Glutamatergic neuron (in vitro differentiated cells): ENCODE measurements at regions not wholly inside any gene's neighbourhood (a gene's known extent, or its start where the extent isn't known, plus 50 kb on each side); places are given as distances from the start of the nearest gene placed in this dataset.

Experiments
- DNase-seq: peaks from one replicate; pipeline ENCODE4 v3.0.0; 2022
- H3K27ac Mint-ChIP-seq: one replicate; pipeline ENCODE4 v1.8.0; 2020; ENCODE audit warnings: mild to moderate bottlenecking, mixed read lengths, inconsistent platforms; ENCODE audit not compliant: unreplicated experiment
- H3K27me3 Mint-ChIP-seq: one replicate; pipeline ENCODE4 v1.8.0; 2020; ENCODE audit warnings: mild to moderate bottlenecking, moderate library complexity, mixed read lengths, inconsistent platforms; ENCODE audit not compliant: unreplicated experiment
- H3K36me3 Mint-ChIP-seq: one replicate; pipeline ENCODE4 v1.8.0; 2020; ENCODE audit warnings: mild to moderate bottlenecking, mixed read lengths, inconsistent platforms; ENCODE audit not compliant: unreplicated experiment
- H3K4me1 Mint-ChIP-seq: one replicate; pipeline ENCODE4 v1.8.0; 2020; ENCODE audit warnings: mild to moderate bottlenecking, low read depth, mixed read lengths, inconsistent platforms; ENCODE audit not compliant: unreplicated experiment
- H3K4me3 Mint-ChIP-seq: one replicate; pipeline ENCODE4 v1.8.0; 2020; ENCODE audit warnings: mild to moderate bottlenecking, mixed read lengths, inconsistent platforms; ENCODE audit not compliant: unreplicated experiment
- H3K9me3 Mint-ChIP-seq: one replicate; pipeline ENCODE4 v1.8.0; 2020; ENCODE audit warnings: mild to moderate bottlenecking, moderate library complexity, mixed read lengths, inconsistent platforms; ENCODE audit not compliant: unreplicated experiment
- TF ChIP-seq, protein P1 (sequence below): fragments of 200-600 bp; sonication (generic); IDR thresholded peaks from one replicate; pipeline ENCODE4 v1.5.0; 2021; ENCODE audit not compliant: partially characterized antibody, unreplicated experiment

DNA sequence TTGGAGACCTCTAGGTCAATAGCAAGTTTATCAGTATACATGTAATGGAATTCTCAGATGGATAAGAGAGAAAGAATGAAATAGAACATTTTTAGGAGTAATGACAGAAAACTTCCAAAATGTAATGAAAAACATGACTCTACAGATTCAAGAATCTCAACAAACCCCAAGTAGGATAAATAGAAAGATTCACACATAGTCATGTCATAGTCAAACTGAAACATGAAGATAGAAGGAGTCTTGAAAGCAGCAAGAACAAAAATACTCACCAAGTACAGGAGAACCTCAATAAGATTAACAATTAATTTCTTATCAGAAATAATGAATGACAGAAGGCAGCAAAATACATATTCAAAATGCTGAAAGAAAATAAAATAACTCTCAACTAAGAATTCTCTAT, 164.5 kb downstream of the SPATA31D1 start:
- Mint-ChIP-seq H3K27me3 (peaks cover 2% of the 10 kb centered on the region), H3K4me3 (no peak overlapping the region), H3K4me1 (peaks cover 26% of the 10 kb centered on the region), H3K27ac (no peak overlapping the region), H3K36me3 (no peaks in the 10 kb centered on the region), H3K9me3 (no peaks in the 10 kb centered on the region)
- TF ChIP-seq, protein P1, sequence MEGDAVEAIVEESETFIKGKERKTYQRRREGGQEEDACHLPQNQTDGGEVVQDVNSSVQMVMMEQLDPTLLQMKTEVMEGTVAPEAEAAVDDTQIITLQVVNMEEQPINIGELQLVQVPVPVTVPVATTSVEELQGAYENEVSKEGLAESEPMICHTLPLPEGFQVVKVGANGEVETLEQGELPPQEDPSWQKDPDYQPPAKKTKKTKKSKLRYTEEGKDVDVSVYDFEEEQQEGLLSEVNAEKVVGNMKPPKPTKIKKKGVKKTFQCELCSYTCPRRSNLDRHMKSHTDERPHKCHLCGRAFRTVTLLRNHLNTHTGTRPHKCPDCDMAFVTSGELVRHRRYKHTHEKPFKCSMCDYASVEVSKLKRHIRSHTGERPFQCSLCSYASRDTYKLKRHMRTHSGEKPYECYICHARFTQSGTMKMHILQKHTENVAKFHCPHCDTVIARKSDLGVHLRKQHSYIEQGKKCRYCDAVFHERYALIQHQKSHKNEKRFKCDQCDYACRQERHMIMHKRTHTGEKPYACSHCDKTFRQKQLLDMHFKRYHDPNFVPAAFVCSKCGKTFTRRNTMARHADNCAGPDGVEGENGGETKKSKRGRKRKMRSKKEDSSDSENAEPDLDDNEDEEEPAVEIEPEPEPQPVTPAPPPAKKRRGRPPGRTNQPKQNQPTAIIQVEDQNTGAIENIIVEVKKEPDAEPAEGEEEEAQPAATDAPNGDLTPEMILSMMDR: no peak
- no peak for DNase-seq

GRCh38 chr9:82154573-82154972, 166.0 kb downstream of the SPATA31D1 start:
- Mint-ChIP-seq H3K27me3 (peaks cover 2% of the 10 kb centered on the region), H3K9me3 (no peaks in the 10 kb centered on the region), H3K4me1 (peaks cover 12% of the 10 kb centered on the region), H3K4me3 (no peak overlapping the region), H3K27ac (no peak overlapping the region), H3K36me3 (no peaks in the 10 kb centered on the region)
- TF ChIP-seq, protein P1: no peak
- DNase-seq: no peak

GRCh38 chr9:82161876-82162275, 173.3 kb downstream of the SPATA31D1 start:
- H3K4me3 Mint-ChIP-seq: no peak overlapping the region
- no peaks in the 10 kb centered on the region for H3K9me3 Mint-ChIP-seq
- TF ChIP-seq, protein P1: no peak
- no peak overlapping the region for H3K27ac Mint-ChIP-seq
- no peaks in the 10 kb centered on the region for H3K36me3 Mint-ChIP-seq
- DNase-seq: no peak
- H3K27me3 Mint-ChIP-seq: no peaks in the 10 kb centered on the region
- H3K4me1 Mint-ChIP-seq: no peaks in the 10 kb centered on the region

GRCh38 chr9:82164159-82164558, 175.6 kb downstream of the SPATA31D1 start:
- Mint-ChIP-seq H3K27me3 (no peaks in the 10 kb centered on the region), H3K27ac (no peak overlapping the region), H3K36me3 (no peaks in the 10 kb centered on the region), H3K4me1 (no peaks in the 10 kb centered on the region), H3K4me3 (no peak overlapping the region), H3K9me3 (no peaks in the 10 kb centered on the region)
- TF ChIP-seq, protein P1: no peak
- DNase-seq: no peak

- peaks cover 2% of the 10 kb centered on the region for H3K4me1 Mint-ChIP-seq
- no peak for DNase-seq
- H3K27ac Mint-ChIP-seq: no peak overlapping the region
- H3K9me3 Mint-ChIP-seq: no peaks in the 10 kb centered on the region
- TF ChIP-seq, protein P1: no peak
- no peaks in the 10 kb centered on the region for H3K36me3 Mint-ChIP-seq
- H3K4me3 Mint-ChIP-seq: no peak overlapping the region
- no peaks in the 10 kb centered on the region for H3K27me3 Mint-ChIP-seq
These were observed 178.7 kb downstream of the SPATA31D1 start for GRCh38 chr9:82167296-82167695.
